Common myeloid progenitor, CD34-positive (primary cell): ENCODE measurements at regions not wholly inside any gene's neighbourhood (a gene's known extent, or its start where the extent isn't known, plus 50 kb on each side); places are given as distances from the start of the nearest gene placed in this dataset.

Experiments used
- CTCF ChIA-PET: fragments of 350-600 bp; sonication (Branson Sonifier 250); formaldehyde crosslinking; loops from one replicate; lab custom pipeline; 2021; ENCODE audit warnings: antibody characterized with exemption; lab: Charles Lee
- POLR2A ChIA-PET: fragments of 350-600 bp; sonication (Branson Sonifier 250); formaldehyde crosslinking; loops from one replicate; lab custom pipeline; 2021; ENCODE audit warnings: antibody characterized with exemption; lab: Charles Lee
- DNase-seq, 3 donors: peaks; one replicate each; pipeline versions ENCODE4 v3.0.0 to v3.0.0-alpha.2; 2013
- H3K27ac ChIP-seq, 2 experiments: 1 replicate in 1 of 2; 2 replicates in 1 of 2; pipeline ENCODE4 v1.7.0; 2013; ENCODE audit warnings: inconsistent platforms in 2 of 2, low read length in 2 of 2, mild to moderate bottlenecking in 2 of 2, low read depth in 1 of 2, moderate library complexity in 1 of 2; ENCODE audit not compliant: severe bottlenecking in 2 of 2, insufficient read depth in 1 of 2, poor library complexity in 1 of 2
- H3K27me3 ChIP-seq, 5 experiments: replicated peaks in 2 of 5; 1 replicate in 3 of 5; 2 replicates in 2 of 5; pipeline versions ENCODE4 v1.6.1 to v1.7.0; 2013; ENCODE audit warnings: low read length in 4 of 5, mild to moderate bottlenecking in 2 of 5, moderate library complexity in 2 of 5, inconsistent platforms in 1 of 5; ENCODE audit not compliant: insufficient read depth in 5 of 5, control insufficient read depth in 4 of 5
- H3K36me3 ChIP-seq, 4 experiments: 1 replicate in 2 of 4; 2 replicates in 2 of 4; pipeline versions ENCODE4 v1.6.1 to v1.7.0; 2013; ENCODE audit warnings: low read length in 3 of 4, control low read depth in 1 of 4, mild to moderate bottlenecking in 1 of 4; ENCODE audit not compliant: control insufficient read depth in 4 of 4, insufficient read depth in 4 of 4
- H3K4me1 ChIP-seq, 4 experiments: 1 replicate in 3 of 4; 2 replicates in 1 of 4; pipeline versions ENCODE4 v1.6.1 to v1.7.1; 2013; ENCODE audit warnings: low read length in 3 of 4, mild to moderate bottlenecking in 3 of 4, control low read depth in 1 of 4, inconsistent platforms in 1 of 4, moderate library complexity in 1 of 4; ENCODE audit not compliant: control insufficient read depth in 4 of 4, insufficient read depth in 4 of 4; ENCODE audit errors: control extremely low read depth in 1 of 4
- H3K4me3 ChIP-seq, 7 experiments: 1 replicate in 4 of 7; 2 replicates in 3 of 7; pipeline versions ENCODE4 v1.5.1 to v1.7.0; 2013; ENCODE audit warnings: mild to moderate bottlenecking in 7 of 7, low read length in 6 of 7, moderate library complexity in 6 of 7, inconsistent platforms in 2 of 7, low read depth in 2 of 7, control low read depth in 1 of 7; ENCODE audit not compliant: insufficient read depth in 4 of 7, control insufficient read depth in 1 of 7; ENCODE audit errors: extremely low read depth in 1 of 7
- H3K9me3 ChIP-seq, 5 experiments: 1 replicate in 4 of 5; 2 replicates in 1 of 5; pipeline versions ENCODE4 v1.6.1 to v1.7.1; 2013; ENCODE audit warnings: low read length in 4 of 5, mild to moderate bottlenecking in 2 of 5, inconsistent platforms in 1 of 5, low read depth in 1 of 5, moderate library complexity in 1 of 5; ENCODE audit not compliant: control insufficient read depth in 4 of 5, insufficient read depth in 2 of 5; ENCODE audit errors: control extremely low read depth in 1 of 5
- WGBS: methylation state at CpG from one replicate; pipeline ENCODE4 v1.1.5; 2013; ENCODE audit not compliant: insufficient coverage; 5-methylcytosine and 5-hydroxymethylcytosine counted together

GRCh38 chr14:48842785-48843184 is 743.4 kb downstream of the RPS29 start:
- Histone ChIP-seq H3K4me1 (no peaks in the 10 kb centered on the region), H3K27me3 (peaks cover 0 to 1% (median 0%) of the 10 kb centered on the region in 5 experiments), H3K4me3 (no peak overlapping the region), H3K36me3 (no peaks in the 10 kb centered on the region), H3K9me3 (no peaks in the 10 kb centered on the region), H3K27ac (no peak overlapping the region)
- CTCF ChIA-PET, result no interaction called here
- WGBS, result 100% methylated on average over 1 of the region's 2 CpGs
- DNase-seq, result no peak
- POLR2A ChIA-PET, result no interaction called here

- no peak for DNase-seq
- H3K27me3 ChIP-seq, result no peaks in the 10 kb centered on the region
- WGBS, result 100% methylated on average over 1 of the region's 3 CpGs
- no peaks in the 10 kb centered on the region for H3K9me3 ChIP-seq
- CTCF ChIA-PET, result no interaction called here
- POLR2A ChIA-PET, result no interaction called here
- H3K4me1 ChIP-seq, result no peaks in the 10 kb centered on the region
- H3K36me3 ChIP-seq, result no peaks in the 10 kb centered on the region
- H3K27ac ChIP-seq, result no peak overlapping the region
- no peak overlapping the region for H3K4me3 ChIP-seq
Measured at GRCh38 chr14:48826058-48826457, 760.1 kb downstream of the RPS29 start.

- Histone ChIP-seq H3K36me3 (no peaks in the 10 kb centered on the region), H3K27me3 (no peaks in the 10 kb centered on the region), H3K4me3 (no peak overlapping the region), H3K9me3 (no peaks in the 10 kb centered on the region), H3K27ac (no peak overlapping the region), H3K4me1 (no peaks in the 10 kb centered on the region)
- no CpG with 5 or more reads among the region's 2 CpGs for WGBS
- no peak for DNase-seq
- ChIA-PET POLR2A (no interaction called here), CTCF (no interaction called here)
Measured at GRCh38 chr14:48814562-48814961, 771.6 kb downstream of the RPS29 start.

- H3K36me3 ChIP-seq, result no peaks in the 10 kb centered on the region
- WGBS, result 64% methylated on average over 11 of the region's 14 CpGs
- ChIA-PET CTCF (no interaction called here), POLR2A (no interaction called here)
- no peaks in the 10 kb centered on the region for H3K9me3 ChIP-seq
- DNase-seq, result no peak
- no peak overlapping the region for H3K27ac ChIP-seq
- no peaks in the 10 kb centered on the region for H3K4me1 ChIP-seq
- H3K4me3 ChIP-seq, result no peak overlapping the region
- H3K27me3 ChIP-seq, result no peaks in the 10 kb centered on the region
Measured at GRCh38 chr14:48805315-48805714, 780.9 kb downstream of the RPS29 start.

- no peaks in the 10 kb centered on the region for H3K27me3 ChIP-seq
- CTCF ChIA-PET, result no interaction called here
- H3K27ac ChIP-seq, result no peak overlapping the region
- no peaks in the 10 kb centered on the region for H3K36me3 ChIP-seq
- no peaks in the 10 kb centered on the region for H3K9me3 ChIP-seq
- H3K4me1 ChIP-seq, result no peaks in the 10 kb centered on the region
- no peak for DNase-seq
- POLR2A ChIA-PET, result no interaction called here
- H3K4me3 ChIP-seq, result no peak overlapping the region
- 91% methylated on average over 5 of the region's 5 CpGs for WGBS
Measured at GRCh38 chr14:48792376-48793024, 793.7 kb downstream of the RPS29 start.

GRCh38 chr14:48788771-48789170 is 797.4 kb downstream of the RPS29 start:
- no peaks in the 10 kb centered on the region for H3K4me1 ChIP-seq
- no peaks in the 10 kb centered on the region for H3K27me3 ChIP-seq
- no peak overlapping the region for H3K4me3 ChIP-seq
- no peak for DNase-seq
- H3K9me3 ChIP-seq, result no peaks in the 10 kb centered on the region
- no peaks in the 10 kb centered on the region for H3K36me3 ChIP-seq
- POLR2A ChIA-PET, result no interaction called here
- CTCF ChIA-PET, result no interaction called here
- no peak overlapping the region for H3K27ac ChIP-seq
- no CpG with 5 or more reads among the region's 2 CpGs for WGBS

GRCh38 chr14:48786498-48786897 is 799.7 kb downstream of the RPS29 start:
- H3K4me1 ChIP-seq, result no peaks in the 10 kb centered on the region
- H3K9me3 ChIP-seq, result no peaks in the 10 kb centered on the region
- WGBS, result no CpG with 5 or more reads among the region's 2 CpGs
- no peaks in the 10 kb centered on the region for H3K27me3 ChIP-seq
- CTCF ChIA-PET, result no interaction called here
- no peak for DNase-seq
- no peak overlapping the region for H3K4me3 ChIP-seq
- H3K36me3 ChIP-seq, result no peaks in the 10 kb centered on the region
- no peak overlapping the region for H3K27ac ChIP-seq
- POLR2A ChIA-PET, result no interaction called here
